GM21619 (cell line): ENCODE measurements at regions not wholly inside any gene's neighbourhood (a gene's known extent, or its start where the extent isn't known, plus 50 kb on each side); places are given as distances from the start of the nearest gene placed in this dataset.

Experiments
- ATAC-seq: cut with Tn5 transposase; IDR thresholded peaks from one replicate; pipeline ENCODE4 v1.9.1; 2021; ENCODE audit not compliant: unreplicated experiment

DNA sequence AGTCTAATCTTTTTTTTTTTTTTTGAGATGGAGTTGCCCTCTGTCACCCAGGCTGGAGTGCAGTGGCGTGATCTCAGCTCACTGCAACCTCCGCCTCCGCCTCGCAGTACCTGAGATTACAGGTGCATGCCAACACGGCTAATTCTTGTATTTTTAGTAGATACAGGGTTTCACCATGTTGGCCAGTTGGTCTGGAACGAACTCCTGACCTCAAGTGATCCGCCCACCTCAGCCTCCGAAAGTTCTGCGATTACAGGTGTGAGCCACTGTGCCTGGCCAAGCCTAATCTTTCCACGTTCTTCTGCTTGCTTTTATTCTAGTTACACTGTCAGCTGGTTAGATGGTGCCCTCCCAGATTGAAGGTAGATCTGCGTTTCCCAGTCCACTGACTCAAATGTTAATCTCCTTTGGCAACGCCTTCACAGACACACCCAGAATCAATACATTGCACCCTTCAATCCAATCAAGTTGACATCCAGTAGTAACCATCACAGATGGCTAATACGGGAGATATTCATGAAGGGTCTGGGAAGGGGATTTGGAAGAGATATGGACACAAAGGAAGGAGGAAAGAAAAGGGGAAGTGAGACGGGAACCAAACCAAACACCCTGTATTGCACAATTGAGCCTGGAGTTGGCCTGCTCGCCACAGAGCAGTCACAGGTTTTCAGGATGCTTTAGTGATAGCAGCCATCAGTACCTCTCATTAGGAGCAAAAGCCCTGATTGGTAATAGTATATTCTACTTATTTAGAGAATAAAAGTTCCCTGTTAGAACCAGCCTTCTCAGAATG is 229.8 kb downstream of the PIK3C3 start:
- ATAC-seq, result no peak

GRCh38 chr18:42185486-42185885 is 230.5 kb downstream of the PIK3C3 start:
- ATAC-seq, result no peak

- ATAC-seq, result peak; percentile 84
Measured at GRCh38 chr18:42187611-42188380, 232.8 kb downstream of the PIK3C3 start.

DNA sequence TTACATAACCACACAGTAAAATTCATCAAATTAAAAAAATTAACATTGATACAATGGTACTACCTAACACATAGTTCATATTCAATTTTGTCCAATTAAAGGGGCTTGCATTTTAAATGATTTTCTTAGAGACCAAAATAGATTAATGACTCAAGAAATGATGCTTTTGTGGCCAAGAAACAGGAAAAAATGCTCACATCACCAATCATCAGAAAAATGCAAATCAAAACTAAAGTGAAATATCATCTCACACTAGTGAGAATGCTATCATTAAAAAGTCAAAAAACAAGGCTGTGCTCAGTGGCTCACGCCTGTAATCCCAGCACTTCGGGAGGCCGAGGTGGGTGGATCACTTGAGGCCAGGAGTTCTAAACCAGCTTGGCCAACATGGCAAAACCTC is 235.6 kb downstream of the PIK3C3 start:
- no peak for ATAC-seq

- ATAC-seq, result no peak
Measured at GRCh38 chr18:42192251-42193248, 237.5 kb downstream of the PIK3C3 start.

GRCh38 chr18:42196651-42197050 is 241.6 kb downstream of the PIK3C3 start:
- no peak for ATAC-seq

DNA sequence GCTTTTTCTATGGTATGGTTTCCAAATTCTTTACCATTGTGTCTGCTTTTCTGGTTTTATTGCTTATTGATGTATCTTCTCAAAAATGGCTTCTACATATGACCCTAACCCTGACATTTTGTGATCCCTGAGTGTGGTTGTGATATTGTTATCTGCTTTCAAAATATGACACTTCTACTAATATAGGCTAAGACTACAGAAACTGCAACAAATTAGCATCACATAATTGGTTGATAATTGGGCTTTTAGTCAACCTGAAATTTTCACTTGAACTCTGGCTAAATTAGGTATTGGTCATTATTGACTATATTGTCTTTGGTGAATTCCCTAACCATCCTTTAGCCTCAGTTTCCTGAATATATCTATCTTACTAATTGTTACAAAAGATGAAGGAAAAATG is 246.1 kb downstream of the PIK3C3 start:
- no peak for ATAC-seq

- no peak for ATAC-seq
Measured at GRCh38 chr18:42211201-42211600, 256.2 kb downstream of the PIK3C3 start.

GRCh38 chr18:42222557-42222956 is 267.5 kb downstream of the PIK3C3 start:
- ATAC-seq, result no peak

- no peak for ATAC-seq
Measured at GRCh38 chr18:42228581-42228980, 273.5 kb downstream of the PIK3C3 start.

- ATAC-seq, result peak; percentile 98
Measured at GRCh38 chr18:42229211-42230210, 274.5 kb downstream of the PIK3C3 start.

DNA sequence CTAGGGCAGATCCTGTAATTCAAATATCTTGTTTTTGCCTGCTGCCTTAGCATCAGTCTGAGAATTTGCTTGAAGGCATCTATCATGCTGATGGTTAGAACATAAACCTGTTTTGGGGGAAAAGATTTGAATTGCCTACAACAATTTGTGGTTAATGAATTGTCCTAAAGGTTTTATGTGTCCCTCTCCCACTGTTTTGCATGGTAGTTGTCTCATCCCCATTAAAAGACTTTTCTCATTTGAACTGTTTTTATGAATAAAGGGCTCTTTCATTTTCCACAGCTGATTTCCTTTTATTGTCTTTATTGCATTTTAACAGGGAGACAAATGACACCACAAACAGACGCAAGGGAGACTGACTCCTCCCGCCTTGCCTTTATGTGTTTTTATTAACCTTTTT is 275.6 kb downstream of the PIK3C3 start:
- no peak for ATAC-seq

- ATAC-seq, result no peak
Measured at GRCh38 chr18:42231284-42231683, 276.2 kb downstream of the PIK3C3 start.

DNA sequence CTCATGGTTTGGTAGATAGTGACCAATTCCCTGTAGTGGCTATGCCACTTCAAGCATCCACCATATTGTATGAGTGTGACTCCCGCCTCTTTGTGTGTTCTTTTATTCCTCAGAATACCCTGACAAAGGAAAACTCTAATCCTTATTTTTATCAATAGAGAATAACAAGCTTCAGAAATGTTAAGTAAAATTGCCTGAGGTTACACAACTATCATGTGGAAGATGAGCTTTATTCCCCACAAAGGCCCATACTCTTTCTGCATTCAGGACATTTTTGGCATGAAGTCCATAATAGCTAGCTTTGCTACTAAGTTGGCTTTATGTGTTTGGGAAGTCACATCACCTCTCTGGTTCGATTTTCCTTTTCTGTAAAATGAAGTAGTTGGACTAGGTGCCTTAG is 276.8 kb downstream of the PIK3C3 start:
- no peak for ATAC-seq

- ATAC-seq, result no peak
Measured at GRCh38 chr18:42233908-42234307, 278.9 kb downstream of the PIK3C3 start.

DNA sequence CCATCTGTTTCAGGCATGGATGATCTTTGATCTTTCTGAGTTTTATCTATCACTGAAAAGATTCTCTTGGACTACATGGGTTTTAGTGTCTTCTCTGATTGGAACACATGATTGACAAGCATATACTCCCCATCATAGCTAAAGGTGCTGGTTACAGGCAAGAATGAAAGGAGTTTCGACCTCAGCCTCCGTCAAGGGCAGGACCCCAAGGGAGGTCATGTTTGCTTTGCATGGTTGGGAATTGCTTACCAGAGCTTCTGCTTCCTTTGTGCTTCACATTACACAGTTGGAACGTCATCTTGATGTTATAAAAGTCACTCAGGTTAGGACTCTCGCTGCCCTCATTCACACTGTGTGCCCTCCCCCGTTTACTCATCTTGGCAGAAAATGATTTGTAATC is 287.7 kb downstream of the PIK3C3 start:
- no peak for ATAC-seq

- no peak for ATAC-seq
Measured at GRCh38 chr18:42245137-42245536, 290.1 kb downstream of the PIK3C3 start.

DNA sequence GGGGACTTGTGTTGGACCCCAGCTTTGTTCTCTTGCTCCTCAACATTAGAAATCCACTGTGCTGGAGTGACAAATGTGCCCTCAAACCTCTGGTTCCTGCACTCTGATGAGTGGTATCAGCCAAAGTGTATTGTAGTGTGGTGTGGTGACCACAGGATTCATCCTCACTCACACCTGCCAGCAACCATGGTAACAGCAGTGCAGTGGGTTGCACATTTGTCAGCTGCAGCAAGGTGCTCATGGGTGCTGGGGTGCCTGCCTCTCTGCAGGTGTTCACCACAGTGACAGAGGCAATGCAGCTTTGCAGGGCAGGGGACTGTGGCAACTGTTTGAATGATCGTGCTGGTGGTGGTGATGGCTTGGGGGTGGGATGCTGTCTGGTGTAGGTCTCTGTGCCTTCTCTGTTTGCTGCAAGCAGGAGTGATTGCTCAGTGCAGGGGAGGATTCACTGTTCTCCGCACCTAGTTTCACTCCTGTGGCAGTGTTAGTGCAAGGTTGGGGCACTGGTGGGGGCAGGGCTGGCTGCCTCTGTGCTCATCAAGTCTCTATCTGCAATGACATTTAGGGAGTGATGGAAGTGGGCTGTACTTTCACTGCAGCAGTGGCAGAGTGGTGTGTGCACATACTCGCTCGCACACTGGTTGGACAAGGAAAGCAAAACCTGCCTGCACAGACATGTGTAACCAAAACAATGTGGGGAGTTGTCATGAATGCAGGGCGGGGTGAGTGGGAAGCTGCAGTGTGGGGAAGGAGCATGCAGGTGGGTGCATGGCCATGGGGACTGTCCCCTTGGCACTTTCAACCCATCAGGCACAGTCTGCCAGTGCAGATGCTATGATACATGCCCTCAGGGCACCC is 301.1 kb downstream of the PIK3C3 start:
- no peak for ATAC-seq
